ENCODE measurements at regions not wholly inside any gene's neighbourhood (a gene's known extent, or its start where the extent isn't known, plus 50 kb on each side); places are given as distances from the start of the nearest gene placed in this dataset.

GRCh38 chr12:23455283-23455682, 494.2 kb downstream of the SOX5 start:
- Histone ChIP-seq H3K4me3 (no peak overlapping the region), H3K36me3 (no peaks in the 10 kb centered on the region), H3K4me1 (no peaks in the 10 kb centered on the region), H3K27me3 (no peaks in the 10 kb centered on the region), H3K27ac (no peak overlapping the region), H3K9me3 (no peaks in the 10 kb centered on the region)
- TF ChIP-seq CTCF (IDR thresholded peaks at IDR 0.05) (no peak), POLR2A (IDR thresholded peaks at IDR 0.05) (no peak), POLR2AphosphoS5 (IDR thresholded peaks at IDR 0.05) (no peak)
- intact Hi-C loops (cut with DNase I; ENCODE audit: low total_unique reads): no loop called here
- DNase-seq (ENCODE audit: low spot score in 2 of 2): no peak

- TF ChIP-seq CTCF (IDR thresholded peaks at IDR 0.05) (no peak), POLR2A (IDR thresholded peaks at IDR 0.05) (no peak), POLR2AphosphoS5 (IDR thresholded peaks at IDR 0.05) (no peak)
- no peaks in the 10 kb centered on the region for H3K4me1 ChIP-seq
- intact Hi-C loops (cut with DNase I; ENCODE audit: low total_unique reads): no loop called here
- H3K4me3 ChIP-seq: no peak overlapping the region
- H3K9me3 ChIP-seq: peaks cover 0 to 5% of the 10 kb centered on the region in 2 donors
- no peak overlapping the region for H3K27ac ChIP-seq
- DNase-seq (ENCODE audit: low spot score in 2 of 2): no peak
- no peaks in the 10 kb centered on the region for H3K36me3 ChIP-seq
- no peaks in the 10 kb centered on the region for H3K27me3 ChIP-seq
These were observed 490.8 kb downstream of the SOX5 start for GRCh38 chr12:23458640-23459039.

GRCh38 chr12:23462546-23462945, 486.9 kb downstream of the SOX5 start:
- DNase-seq (ENCODE audit: low spot score in 2 of 2): no peak
- no peaks in the 10 kb centered on the region for H3K4me1 ChIP-seq
- H3K36me3 ChIP-seq: no peaks in the 10 kb centered on the region
- intact Hi-C loops (cut with DNase I; ENCODE audit: low total_unique reads): no loop called here
- H3K27me3 ChIP-seq: no peaks in the 10 kb centered on the region
- H3K9me3 ChIP-seq: peaks cover 0 to 16% of the 10 kb centered on the region in 2 donors
- H3K27ac ChIP-seq: no peak overlapping the region
- TF ChIP-seq CTCF (IDR thresholded peaks at IDR 0.05): no peak
- TF ChIP-seq POLR2AphosphoS5 (IDR thresholded peaks at IDR 0.05): no peak
- TF ChIP-seq POLR2A (IDR thresholded peaks at IDR 0.05): no peak
- H3K4me3 ChIP-seq: no peak overlapping the region

GRCh38 chr12:23463172-23463571, 486.3 kb downstream of the SOX5 start:
- H3K36me3 ChIP-seq: no peaks in the 10 kb centered on the region
- no peak overlapping the region for H3K27ac ChIP-seq
- no peak overlapping the region for H3K4me3 ChIP-seq
- intact Hi-C loops (cut with DNase I; ENCODE audit: low total_unique reads): no loop called here
- DNase-seq (ENCODE audit: low spot score in 2 of 2): no peak
- H3K4me1 ChIP-seq: no peaks in the 10 kb centered on the region
- TF ChIP-seq POLR2A (IDR thresholded peaks at IDR 0.05) (no peak), CTCF (IDR thresholded peaks at IDR 0.05) (no peak), POLR2AphosphoS5 (IDR thresholded peaks at IDR 0.05) (no peak)
- no peaks in the 10 kb centered on the region for H3K27me3 ChIP-seq
- H3K9me3 ChIP-seq: peaks cover 0 to 22% of the 10 kb centered on the region in 2 donors

GRCh38 chr12:23464241-23464812, 485.1 kb downstream of the SOX5 start:
- no peak for DNase-seq (ENCODE audit: low spot score in 2 of 2)
- Histone ChIP-seq H3K4me1 (no peaks in the 10 kb centered on the region), H3K27ac (no peak overlapping the region), H3K27me3 (no peaks in the 10 kb centered on the region), H3K36me3 (no peaks in the 10 kb centered on the region), H3K9me3 (peaks cover 0 to 31% of the 10 kb centered on the region in 2 donors), H3K4me3 (no peak overlapping the region)
- TF ChIP-seq POLR2A (IDR thresholded peaks at IDR 0.05) (no peak), POLR2AphosphoS5 (IDR thresholded peaks at IDR 0.05) (no peak), CTCF (IDR thresholded peaks at IDR 0.05) (no peak)
- intact Hi-C loops (cut with DNase I; ENCODE audit: low total_unique reads): no loop called here

Measured in breast epithelium (tissue), 4 donors.